ENCODE measurements at regions not wholly inside any gene's neighbourhood (a gene's known extent, or its start where the extent isn't known, plus 50 kb on each side); places are given as distances from the start of the nearest gene placed in this dataset.

- no peak for TF ChIP-seq CTCF (IDR thresholded peaks at IDR 0.05)
- TF ChIP-seq POLR2A (IDR thresholded peaks at IDR 0.05) = no peak
- no peak for TF ChIP-seq EP300 (IDR thresholded peaks at IDR 0.05)
Observed at GRCh38 chr2:175490360-175490791, 308.9 kb upstream of the ATP5MC3 start.
